DND-41 (cell line): ENCODE measurements at regions not wholly inside any gene's neighbourhood (a gene's known extent, or its start where the extent isn't known, plus 50 kb on each side); places are given as distances from the start of the nearest gene placed in this dataset.

Experiments used
- ATAC-seq: fragments of 200-7000 bp; cut with Tn5 transposase; 3 replicates; pipeline ENCODE4 v1.9.1; 2021; ENCODE audit warnings: low read depth; ENCODE audit not compliant: insufficient read depth
- DNase-seq: peaks from one replicate; pipeline ENCODE4 v3.0.0-alpha.2; 2020
- H2AFZ ChIP-seq: 2 replicates; pipeline ENCODE4 v1.6.0; 2012; ENCODE audit warnings: low read depth, low read length
- H3K27ac ChIP-seq: 2 replicates; pipeline ENCODE4 v1.5.1; 2012; ENCODE audit warnings: low read length, inconsistent platforms
- H3K27me3 ChIP-seq: fragments of 200-600 bp; sonication (generic); 2 replicates; pipeline ENCODE4 v1.6.0; 2012; ENCODE audit warnings: low read length, mild to moderate bottlenecking, inconsistent platforms; ENCODE audit not compliant: insufficient read depth, poor library complexity
- H3K36me3 ChIP-seq: 2 replicates; pipeline ENCODE4 v1.5.1; 2012; ENCODE audit warnings: low read length, inconsistent platforms; ENCODE audit not compliant: insufficient read depth
- H3K4me1 ChIP-seq: 2 replicates; pipeline ENCODE4 v1.5.1; 2012; ENCODE audit warnings: mild to moderate bottlenecking, low read length; ENCODE audit not compliant: insufficient read depth
- H3K4me2 ChIP-seq: 2 replicates; pipeline ENCODE4 v1.6.0; 2012; ENCODE audit warnings: mild to moderate bottlenecking, moderate library complexity, low read length, inconsistent platforms; ENCODE audit not compliant: insufficient read depth
- H3K4me3 ChIP-seq, 2 experiments: fragments of 200-600 bp in 1 of 2; shearing (Covaris generic) in 1 of 2; 2 replicates each; pipeline ENCODE4 v1.5.1; 2012 to 2016; ENCODE audit warnings: inconsistent platforms in 2 of 2, low read length in 2 of 2, mild to moderate bottlenecking in 2 of 2, low read depth in 1 of 2, moderate library complexity in 1 of 2
- H3K79me2 ChIP-seq: 2 replicates; pipeline ENCODE4 v1.6.0; 2012; ENCODE audit warnings: low read length, inconsistent platforms; ENCODE audit not compliant: insufficient read depth
- H3K9ac ChIP-seq: 2 replicates; pipeline ENCODE4 v1.6.0; 2012; ENCODE audit warnings: low read depth, mild to moderate bottlenecking, inconsistent platforms, low read length, moderate library complexity
- H3K9me3 ChIP-seq: 2 replicates; pipeline ENCODE4 v1.5.1; 2012; ENCODE audit warnings: low read length, moderate library complexity, mild to moderate bottlenecking, inconsistent platforms; ENCODE audit not compliant: insufficient read depth, severe bottlenecking
- H4K20me1 ChIP-seq: 2 replicates; pipeline ENCODE4 v1.6.0; 2012; ENCODE audit warnings: low read length; ENCODE audit not compliant: insufficient read depth
- EZH2 ChIP-seq: IDR thresholded peaks from 3 replicates; pipeline ENCODE4 v1.6.1; 2012; ENCODE audit warnings: borderline replicate concordance, low read depth, mild to moderate bottlenecking, moderate library complexity, low read length, inconsistent platforms; ENCODE audit not compliant: severe bottlenecking
- TF ChIP-seq, protein P1 (sequence below): IDR thresholded peaks from 2 replicates; pipeline ENCODE4 v1.5.1; 2012; ENCODE audit warnings: borderline replicate concordance, low read length, moderate library complexity, mild to moderate bottlenecking; ENCODE audit not compliant: poor library complexity, severe bottlenecking; ENCODE audit errors: extremely low read depth

DNA sequence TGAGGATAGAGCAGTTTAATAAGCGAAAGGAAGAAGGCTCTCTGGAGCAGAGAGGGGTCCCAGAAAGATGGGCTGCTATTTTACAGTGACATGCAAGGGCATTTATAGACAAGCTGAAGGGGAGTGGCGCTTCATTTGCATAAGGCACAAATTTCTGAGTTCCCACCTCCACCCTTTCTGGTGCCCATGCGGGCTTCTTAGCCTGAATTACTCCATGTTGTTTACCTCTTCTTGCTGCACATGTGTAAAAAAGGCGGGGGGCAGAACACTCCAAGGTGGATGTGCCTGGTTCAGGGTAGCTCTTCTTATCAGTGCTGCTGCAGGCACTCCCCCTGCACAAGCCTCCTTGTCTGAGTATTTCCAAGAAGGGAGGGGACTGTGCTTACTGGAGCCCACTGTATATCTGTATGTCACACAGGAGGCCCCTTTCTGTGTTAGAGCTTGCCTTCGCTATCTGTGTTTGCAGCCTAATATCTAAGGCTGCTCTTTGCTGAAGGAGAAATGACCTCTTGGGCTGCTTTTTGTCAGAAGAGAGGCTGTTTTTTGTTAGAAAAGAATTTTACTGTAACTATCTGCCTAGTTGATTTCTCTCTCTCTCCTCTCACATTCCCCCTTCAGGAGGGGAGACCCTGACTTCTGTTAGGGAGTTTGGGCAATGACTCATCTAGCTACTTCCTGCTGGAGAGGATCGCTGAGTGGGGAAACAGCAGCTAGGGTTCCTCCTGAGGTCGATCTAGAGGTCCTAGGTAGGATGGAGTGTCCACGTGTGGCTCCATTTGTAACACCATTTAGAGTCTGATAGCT lies 1057.0 kb upstream of the CNTN5 start:
- H3K9ac ChIP-seq = no peak overlapping the region
- H2AFZ ChIP-seq = no peak overlapping the region
- H3K36me3 ChIP-seq = no peaks in the 10 kb centered on the region
- no peak overlapping the region for H3K4me2 ChIP-seq
- no peak for ATAC-seq
- H3K27ac ChIP-seq = no peak overlapping the region
- no peaks in the 10 kb centered on the region for H4K20me1 ChIP-seq
- H3K4me1 ChIP-seq = no peaks in the 10 kb centered on the region
- H3K4me3 ChIP-seq = no peak overlapping the region
- H3K9me3 ChIP-seq = no peaks in the 10 kb centered on the region
- DNase-seq = no peak
- H3K79me2 ChIP-seq = no peaks in the 10 kb centered on the region
- no peaks in the 10 kb centered on the region for H3K27me3 ChIP-seq
- TF ChIP-seq EZH2 = no peak
- TF ChIP-seq, protein P1, sequence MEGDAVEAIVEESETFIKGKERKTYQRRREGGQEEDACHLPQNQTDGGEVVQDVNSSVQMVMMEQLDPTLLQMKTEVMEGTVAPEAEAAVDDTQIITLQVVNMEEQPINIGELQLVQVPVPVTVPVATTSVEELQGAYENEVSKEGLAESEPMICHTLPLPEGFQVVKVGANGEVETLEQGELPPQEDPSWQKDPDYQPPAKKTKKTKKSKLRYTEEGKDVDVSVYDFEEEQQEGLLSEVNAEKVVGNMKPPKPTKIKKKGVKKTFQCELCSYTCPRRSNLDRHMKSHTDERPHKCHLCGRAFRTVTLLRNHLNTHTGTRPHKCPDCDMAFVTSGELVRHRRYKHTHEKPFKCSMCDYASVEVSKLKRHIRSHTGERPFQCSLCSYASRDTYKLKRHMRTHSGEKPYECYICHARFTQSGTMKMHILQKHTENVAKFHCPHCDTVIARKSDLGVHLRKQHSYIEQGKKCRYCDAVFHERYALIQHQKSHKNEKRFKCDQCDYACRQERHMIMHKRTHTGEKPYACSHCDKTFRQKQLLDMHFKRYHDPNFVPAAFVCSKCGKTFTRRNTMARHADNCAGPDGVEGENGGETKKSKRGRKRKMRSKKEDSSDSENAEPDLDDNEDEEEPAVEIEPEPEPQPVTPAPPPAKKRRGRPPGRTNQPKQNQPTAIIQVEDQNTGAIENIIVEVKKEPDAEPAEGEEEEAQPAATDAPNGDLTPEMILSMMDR = no peak

DNA sequence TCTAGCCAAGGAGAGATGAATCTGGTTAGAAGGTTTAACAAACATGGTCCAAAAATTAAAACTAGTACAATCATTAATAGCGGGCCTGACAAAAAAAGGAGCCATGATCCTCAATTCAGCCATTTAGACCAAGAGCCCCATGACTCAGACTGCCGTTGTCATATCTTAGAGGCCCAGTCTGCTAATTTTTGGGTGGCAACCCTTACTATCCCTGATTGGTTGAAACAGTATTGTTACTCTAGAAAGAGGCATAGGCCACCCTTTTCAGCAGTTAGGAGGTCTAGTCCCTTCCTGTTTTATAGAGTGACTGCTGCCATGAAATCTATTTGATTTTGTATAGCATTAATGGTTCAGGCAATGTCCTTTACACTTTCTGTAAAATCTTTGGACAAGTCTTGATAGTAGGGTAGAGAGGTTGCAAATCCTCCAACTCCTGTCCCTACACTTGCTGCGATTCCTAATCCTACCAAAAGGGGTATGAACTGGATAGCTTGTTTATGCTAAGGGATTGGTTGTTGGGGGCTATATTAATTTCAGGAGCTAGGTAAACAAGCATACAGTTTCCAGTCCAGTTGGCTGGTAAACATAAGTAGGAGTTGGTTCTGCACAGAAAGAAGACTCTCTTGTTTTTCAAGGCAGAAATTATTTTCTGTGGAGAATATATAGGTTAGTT lies 1056.3 kb upstream of the CNTN5 start:
- Histone ChIP-seq H3K4me2 (no peak overlapping the region), H3K79me2 (no peaks in the 10 kb centered on the region), H3K4me1 (no peaks in the 10 kb centered on the region), H3K27ac (no peak overlapping the region), H2AFZ (no peak overlapping the region), H3K36me3 (no peaks in the 10 kb centered on the region), H3K27me3 (no peaks in the 10 kb centered on the region), H3K9ac (no peak overlapping the region), H3K4me3 (no peak overlapping the region), H4K20me1 (no peaks in the 10 kb centered on the region), H3K9me3 (no peaks in the 10 kb centered on the region)
- no peak for ATAC-seq
- TF ChIP-seq, protein P1 = no peak
- no peak for TF ChIP-seq EZH2
- DNase-seq = no peak

GRCh38 chr11:97965849-97966646 lies 1054.7 kb upstream of the CNTN5 start:
- no peaks in the 10 kb centered on the region for H3K9me3 ChIP-seq
- ATAC-seq (no peak), DNase-seq (no peak)
- no peaks in the 10 kb centered on the region for H3K27me3 ChIP-seq
- no peaks in the 10 kb centered on the region for H3K4me1 ChIP-seq
- H2AFZ ChIP-seq = no peak overlapping the region
- no peak overlapping the region for H3K4me3 ChIP-seq
- H3K36me3 ChIP-seq = no peaks in the 10 kb centered on the region
- H3K4me2 ChIP-seq = no peak overlapping the region
- no peaks in the 10 kb centered on the region for H4K20me1 ChIP-seq
- no peaks in the 10 kb centered on the region for H3K79me2 ChIP-seq
- TF ChIP-seq, protein P1 = no peak
- TF ChIP-seq EZH2 = no peak
- no peak overlapping the region for H3K27ac ChIP-seq
- H3K9ac ChIP-seq = no peak overlapping the region
